Keratinocyte (primary cell): ENCODE measurements at regions not wholly inside any gene's neighbourhood (a gene's known extent, or its start where the extent isn't known, plus 50 kb on each side); places are given as distances from the start of the nearest gene placed in this dataset.

ENCODE experiments used
- DNase-seq: peaks from one replicate; pipeline ENCODE4 v3.0.0-alpha.2; 2011; ENCODE audit warnings: low read depth, missing footprints, low spot score
- FAIRE-seq: peaks from 2 replicates; lab custom pipeline; 2011; peaks lifted over from hg19 to GRCh38; lab: Jason Lieb, UNC
- H2AFZ ChIP-seq: 2 replicates; pipeline ENCODE4 v1.6.0; 2012; ENCODE audit warnings: low read length, control low read depth, inconsistent platforms; ENCODE audit not compliant: control insufficient read depth
- H3K27ac ChIP-seq: 2 replicates; pipeline ENCODE4 v1.5.1; 2011; ENCODE audit warnings: low read length; ENCODE audit not compliant: control insufficient read depth, insufficient read depth
- H3K27me3 ChIP-seq: 3 replicates; pipeline ENCODE4 v1.6.0; 2011; ENCODE audit warnings: low read length; ENCODE audit not compliant: control insufficient read depth, insufficient read depth; ENCODE audit errors: extremely low read depth
- H3K36me3 ChIP-seq, 2 experiments: 2 replicates in 1 of 2; 3 replicates in 1 of 2; pipeline ENCODE4 v1.5.1; 2011; ENCODE audit warnings: low read length in 2 of 2, mild to moderate bottlenecking in 1 of 2; ENCODE audit not compliant: control insufficient read depth in 2 of 2, insufficient read depth in 2 of 2; ENCODE audit errors: extremely low read depth in 1 of 2
- H3K4me1 ChIP-seq: 3 replicates; pipeline ENCODE4 v1.5.1; 2011; ENCODE audit warnings: low read length; ENCODE audit not compliant: control insufficient read depth, insufficient read depth; ENCODE audit errors: extremely low read depth
- H3K4me2 ChIP-seq: 3 replicates; pipeline ENCODE4 v1.6.0; 2011; ENCODE audit warnings: low read depth, low read length; ENCODE audit not compliant: control insufficient read depth, insufficient read depth; ENCODE audit errors: extremely low read depth
- H3K4me3 ChIP-seq, 3 experiments: fragments of 200-600 bp in 1 of 3; sonication (generic) in 1 of 3; 2 replicates in 2 of 3; 3 replicates in 1 of 3; pipeline ENCODE4 v1.5.1; 2011 to 2016; ENCODE audit warnings: low read length in 3 of 3, mild to moderate bottlenecking in 3 of 3, control low read depth in 2 of 3, inconsistent platforms in 1 of 3, low read depth in 1 of 3, mixed read lengths in 1 of 3, mixed run types in 1 of 3, moderate library complexity in 1 of 3; ENCODE audit not compliant: control insufficient read depth in 2 of 3, insufficient read depth in 2 of 3; ENCODE audit errors: extremely low read depth in 1 of 3
- H3K79me2 ChIP-seq: 2 replicates; pipeline ENCODE4 v1.6.0; 2012; ENCODE audit warnings: low read length; ENCODE audit not compliant: control insufficient read depth, insufficient read depth
- H3K9ac ChIP-seq: 3 replicates; pipeline ENCODE4 v1.6.0; 2011; ENCODE audit warnings: low read length; ENCODE audit not compliant: control insufficient read depth, insufficient read depth; ENCODE audit errors: extremely low read depth
- H3K9me1 ChIP-seq: 3 replicates; pipeline ENCODE4 v1.6.0; 2011; ENCODE audit warnings: low read length; ENCODE audit not compliant: control insufficient read depth, insufficient read depth; ENCODE audit errors: extremely low read depth
- H3K9me3 ChIP-seq: 2 replicates; pipeline ENCODE4 v1.5.1; 2012; ENCODE audit warnings: low read depth, low read length; ENCODE audit not compliant: control insufficient read depth
- H4K20me1 ChIP-seq: 3 replicates; pipeline ENCODE4 v1.6.0; 2011; ENCODE audit warnings: low read length; ENCODE audit not compliant: control insufficient read depth, insufficient read depth; ENCODE audit errors: extremely low read depth
- CTCF ChIP-seq, 3 experiments: IDR thresholded peaks in 1 of 3; conservative IDR thresholded peaks in 1 of 3; optimal IDR thresholded peaks in 1 of 3; 2 replicates in 2 of 3; 3 replicates in 1 of 3; pipeline versions ENCODE3 to v1.5.1; 2011; ENCODE audit warnings: low read length in 3 of 3, mild to moderate bottlenecking in 3 of 3, moderate library complexity in 2 of 3, control low read depth in 1 of 3, inconsistent platforms in 1 of 3; ENCODE audit not compliant: insufficient read depth in 2 of 3; ENCODE audit errors: extremely low read depth in 1 of 3
- EZH2 ChIP-seq: IDR thresholded peaks from one replicate; pipeline ENCODE4 v1.6.1; 2012; ENCODE audit warnings: inconsistent platforms, mild to moderate bottlenecking, low read length, moderate library complexity
- dilution Hi-C: fragments of 300-500 bp; cut with MboI; formaldehyde crosslinking; loops from one replicate; pipeline ENCODE4 v1.7.0; 2020; ENCODE audit warnings: low sequenced_read_pairs; ENCODE audit not compliant: extremely low pct_ligation_motif_present

GRCh38 chr4:10738826-10739489 lies 54.4 kb upstream of the CLNK start:
- dilution Hi-C loops, result no loop called here

GRCh38 chr4:10737337-10737736 lies 52.8 kb upstream of the CLNK start:
- FAIRE-seq, result no peak

More at GRCh38 chr4:10738826-10739489, 54.4 kb upstream of the CLNK start:
- H3K4me2 ChIP-seq, result no peak overlapping the region
- no peak overlapping the region for H3K27ac ChIP-seq
- H3K36me3 ChIP-seq, result no peaks in the 10 kb centered on the region
- FAIRE-seq, result no peak
- no peak for DNase-seq
- H3K9ac ChIP-seq, result no peak overlapping the region
- TF ChIP-seq CTCF (optimal IDR thresholded peaks at IDR 0.05 in 1 of 3, IDR thresholded peaks at IDR 0.05 in 1 of 3, conservative IDR thresholded peaks at IDR 0.05 in 1 of 3; ENCODE audit: extremely low read depth in 1 of 3, insufficient read depth in 2 of 3, low read length in 3 of 3), result no peak
- TF ChIP-seq EZH2, result no peak
- H3K79me2 ChIP-seq, result no peaks in the 10 kb centered on the region
- no peaks in the 10 kb centered on the region for H4K20me1 ChIP-seq
- H3K4me3 ChIP-seq, result no peak overlapping the region
- H2AFZ ChIP-seq, result no peak overlapping the region
- H3K4me1 ChIP-seq, result no peaks in the 10 kb centered on the region
- H3K9me1 ChIP-seq, result no peaks in the 10 kb centered on the region
- no peaks in the 10 kb centered on the region for H3K27me3 ChIP-seq
- H3K9me3 ChIP-seq, result no peaks in the 10 kb centered on the region

More at GRCh38 chr4:10737337-10737736, 52.8 kb upstream of the CLNK start:
- Histone ChIP-seq H3K27ac (no peak overlapping the region), H3K27me3 (no peaks in the 10 kb centered on the region), H3K9ac (no peak overlapping the region), H3K4me3 (no peak overlapping the region), H2AFZ (no peak overlapping the region), H3K9me3 (no peaks in the 10 kb centered on the region), H4K20me1 (no peaks in the 10 kb centered on the region), H3K9me1 (no peaks in the 10 kb centered on the region), H3K36me3 (no peaks in the 10 kb centered on the region), H3K4me1 (no peaks in the 10 kb centered on the region), H3K79me2 (no peaks in the 10 kb centered on the region), H3K4me2 (no peak overlapping the region)
- dilution Hi-C loops, result no loop called here
- DNase-seq, result no peak
- TF ChIP-seq EZH2 (no peak), CTCF (optimal IDR thresholded peaks at IDR 0.05 in 1 of 3, IDR thresholded peaks at IDR 0.05 in 1 of 3, conservative IDR thresholded peaks at IDR 0.05 in 1 of 3; ENCODE audit: extremely low read depth in 1 of 3, insufficient read depth in 2 of 3, low read length in 3 of 3) (no peak)
